PFSK-1 (cell line): ENCODE measurements at regions not wholly inside any gene's neighbourhood (a gene's known extent, or its start where the extent isn't known, plus 50 kb on each side); places are given as distances from the start of the nearest gene placed in this dataset.

Source experiments
- FOXP2 ChIP-seq: optimal IDR thresholded peaks from 2 replicates; pipeline ENCODE3; 2011; ENCODE audit warnings: borderline replicate concordance, control low read depth, inconsistent platforms; ENCODE audit not compliant: insufficient read depth; ENCODE audit errors: extremely low read length, extremely low read depth
- POLR2AphosphoS5 ChIP-seq: IDR thresholded peaks from 2 replicates; pipeline ENCODE4 v1.6.1; 2012; ENCODE audit warnings: low read depth, mild to moderate bottlenecking, control low read depth, low read length, moderate library complexity
- SIN3A ChIP-seq: IDR thresholded peaks from 2 replicates; pipeline ENCODE4 v1.6.1; 2012; ENCODE audit warnings: mild to moderate bottlenecking, low read length, moderate library complexity, borderline replicate concordance; ENCODE audit not compliant: insufficient read depth
- TAF1 ChIP-seq: IDR thresholded peaks from 2 replicates; pipeline ENCODE4 v1.6.1; 2012; ENCODE audit warnings: low read length, control low read depth, borderline replicate concordance; ENCODE audit not compliant: insufficient read depth
- TF ChIP-seq, protein P1 (sequence below), 2 experiments: IDR thresholded peaks; 2 replicates each; pipeline versions ENCODE4 v1.6.1 to v1.8.0; 2011 to 2012; ENCODE audit warnings: low read depth in 2 of 2, low read length in 2 of 2, control low read depth in 1 of 2, inconsistent platforms in 1 of 2, mild to moderate bottlenecking in 1 of 2, moderate library complexity in 1 of 2; ENCODE audit not compliant: insufficient read depth in 1 of 2

DNA sequence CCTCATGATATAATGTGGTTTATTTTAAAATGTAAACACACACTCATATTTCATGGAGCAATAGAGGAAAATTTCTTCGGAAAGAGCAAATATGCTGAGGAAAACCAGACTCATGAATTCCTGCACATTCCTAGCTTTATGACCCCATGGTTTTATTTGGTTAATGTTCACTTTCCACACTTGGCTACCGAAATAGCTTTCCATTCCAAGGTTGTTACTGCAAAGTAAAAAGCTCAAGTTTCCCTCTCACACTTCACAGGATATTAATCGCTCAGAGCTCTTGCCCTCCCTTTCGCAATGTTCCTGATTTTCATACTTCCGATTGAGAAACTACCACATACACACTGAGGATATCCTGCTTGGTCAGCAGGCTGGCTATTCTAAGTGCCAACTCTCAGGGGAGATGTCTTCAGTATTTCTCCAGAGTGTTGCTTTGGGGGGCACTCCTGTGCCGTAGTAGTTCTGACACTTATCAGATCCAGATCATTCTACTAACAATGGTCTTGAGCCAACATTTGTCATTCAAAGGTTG lies 77.5 kb upstream of the STEAP1B start:
- TF ChIP-seq TAF1 (no peak), FOXP2 (no peak), POLR2AphosphoS5 (no peak), SIN3A (no peak)
- TF ChIP-seq, protein P1, sequence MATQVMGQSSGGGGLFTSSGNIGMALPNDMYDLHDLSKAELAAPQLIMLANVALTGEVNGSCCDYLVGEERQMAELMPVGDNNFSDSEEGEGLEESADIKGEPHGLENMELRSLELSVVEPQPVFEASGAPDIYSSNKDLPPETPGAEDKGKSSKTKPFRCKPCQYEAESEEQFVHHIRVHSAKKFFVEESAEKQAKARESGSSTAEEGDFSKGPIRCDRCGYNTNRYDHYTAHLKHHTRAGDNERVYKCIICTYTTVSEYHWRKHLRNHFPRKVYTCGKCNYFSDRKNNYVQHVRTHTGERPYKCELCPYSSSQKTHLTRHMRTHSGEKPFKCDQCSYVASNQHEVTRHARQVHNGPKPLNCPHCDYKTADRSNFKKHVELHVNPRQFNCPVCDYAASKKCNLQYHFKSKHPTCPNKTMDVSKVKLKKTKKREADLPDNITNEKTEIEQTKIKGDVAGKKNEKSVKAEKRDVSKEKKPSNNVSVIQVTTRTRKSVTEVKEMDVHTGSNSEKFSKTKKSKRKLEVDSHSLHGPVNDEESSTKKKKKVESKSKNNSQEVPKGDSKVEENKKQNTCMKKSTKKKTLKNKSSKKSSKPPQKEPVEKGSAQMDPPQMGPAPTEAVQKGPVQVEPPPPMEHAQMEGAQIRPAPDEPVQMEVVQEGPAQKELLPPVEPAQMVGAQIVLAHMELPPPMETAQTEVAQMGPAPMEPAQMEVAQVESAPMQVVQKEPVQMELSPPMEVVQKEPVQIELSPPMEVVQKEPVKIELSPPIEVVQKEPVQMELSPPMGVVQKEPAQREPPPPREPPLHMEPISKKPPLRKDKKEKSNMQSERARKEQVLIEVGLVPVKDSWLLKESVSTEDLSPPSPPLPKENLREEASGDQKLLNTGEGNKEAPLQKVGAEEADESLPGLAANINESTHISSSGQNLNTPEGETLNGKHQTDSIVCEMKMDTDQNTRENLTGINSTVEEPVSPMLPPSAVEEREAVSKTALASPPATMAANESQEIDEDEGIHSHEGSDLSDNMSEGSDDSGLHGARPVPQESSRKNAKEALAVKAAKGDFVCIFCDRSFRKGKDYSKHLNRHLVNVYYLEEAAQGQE (IDR thresholded peaks at IDR 0.05; ENCODE audit: insufficient read depth in 1 of 2, low read depth in 2 of 2, low read length in 2 of 2): no peak

DNA sequence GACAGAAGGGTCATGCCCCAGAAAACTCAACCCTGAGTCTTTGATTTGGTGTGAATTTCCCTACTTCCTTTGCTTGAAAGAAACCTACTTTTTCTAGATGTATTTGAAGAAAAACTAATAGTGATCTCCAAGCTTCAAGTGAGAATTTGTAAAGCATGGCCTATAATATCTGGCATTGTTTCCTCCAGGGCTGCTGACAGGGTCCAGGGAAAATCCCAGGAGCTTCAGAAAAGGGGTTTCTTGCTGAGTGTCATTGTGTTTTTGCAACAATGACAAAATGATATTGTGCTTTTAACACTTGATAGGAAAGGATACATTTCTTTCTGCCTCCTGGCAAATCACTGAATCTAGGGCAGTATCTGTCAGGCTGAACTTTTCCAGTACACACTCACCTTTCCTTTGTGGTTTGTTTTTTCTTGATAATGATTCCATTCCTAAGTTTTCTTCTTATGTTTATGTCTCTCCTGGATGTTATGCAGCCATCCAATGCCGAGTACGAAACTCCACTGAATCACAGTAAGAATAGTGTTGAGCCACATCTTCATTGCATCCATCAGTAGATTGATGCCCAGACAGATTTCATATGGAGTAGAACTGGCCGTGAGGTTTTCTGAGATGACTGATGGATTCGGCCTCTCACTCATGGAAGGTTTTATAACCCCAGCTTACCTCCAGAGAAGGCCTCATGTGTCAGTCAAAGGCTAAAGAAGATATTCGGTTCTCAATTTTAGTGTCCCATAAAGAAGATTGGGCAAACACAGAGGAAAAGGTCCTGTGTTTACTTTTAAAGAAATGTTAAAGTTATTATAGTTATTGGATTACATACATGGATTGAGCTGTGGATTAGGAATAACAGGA lies 76.9 kb upstream of the STEAP1B start:
- no peak for TF ChIP-seq TAF1
- no peak for TF ChIP-seq POLR2AphosphoS5
- TF ChIP-seq, protein P1 (IDR thresholded peaks at IDR 0.05; ENCODE audit: insufficient read depth in 1 of 2, low read depth in 2 of 2, low read length in 2 of 2): no peak
- no peak for TF ChIP-seq FOXP2
- no peak for TF ChIP-seq SIN3A

DNA sequence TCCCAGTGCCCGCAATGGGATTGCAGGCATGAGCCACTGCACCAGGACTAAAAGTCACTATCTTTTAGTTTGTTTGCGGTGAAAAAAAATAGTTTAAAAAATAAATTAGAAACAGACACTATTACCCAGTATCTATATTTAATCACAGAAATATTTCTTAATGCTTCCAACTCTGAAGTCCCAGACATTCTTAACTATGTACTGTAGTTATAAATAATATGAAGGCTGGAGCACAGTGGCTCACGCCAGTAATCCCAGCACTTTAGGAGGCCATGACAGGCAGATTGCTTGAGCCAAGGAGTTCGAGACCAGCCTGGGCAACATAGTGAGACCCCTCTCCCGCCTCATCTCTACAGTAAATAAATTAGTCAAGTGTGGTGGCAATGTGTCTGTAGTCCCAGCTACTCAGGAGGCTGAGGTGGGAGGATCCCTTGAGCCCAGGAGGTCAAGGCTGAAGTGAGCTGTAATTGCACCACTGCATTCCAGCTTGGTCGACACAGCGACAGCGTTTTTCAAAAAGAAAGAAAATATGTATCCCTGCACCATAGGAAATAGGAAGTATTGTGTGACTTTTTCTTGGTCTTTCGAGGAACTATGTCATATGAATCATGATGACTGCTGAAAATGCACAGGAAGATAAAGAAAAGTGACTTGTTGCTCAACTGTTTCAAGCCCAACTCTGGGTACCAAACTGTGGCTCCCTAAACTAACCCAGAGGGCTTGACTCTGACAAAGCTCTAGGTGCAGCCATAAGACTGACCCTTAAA lies 74.9 kb upstream of the STEAP1B start:
- no peak for TF ChIP-seq TAF1
- no peak for TF ChIP-seq FOXP2
- TF ChIP-seq SIN3A: no peak
- TF ChIP-seq, protein P1 (IDR thresholded peaks at IDR 0.05; ENCODE audit: insufficient read depth in 1 of 2, low read depth in 2 of 2, low read length in 2 of 2): no peak
- TF ChIP-seq POLR2AphosphoS5: no peak

DNA sequence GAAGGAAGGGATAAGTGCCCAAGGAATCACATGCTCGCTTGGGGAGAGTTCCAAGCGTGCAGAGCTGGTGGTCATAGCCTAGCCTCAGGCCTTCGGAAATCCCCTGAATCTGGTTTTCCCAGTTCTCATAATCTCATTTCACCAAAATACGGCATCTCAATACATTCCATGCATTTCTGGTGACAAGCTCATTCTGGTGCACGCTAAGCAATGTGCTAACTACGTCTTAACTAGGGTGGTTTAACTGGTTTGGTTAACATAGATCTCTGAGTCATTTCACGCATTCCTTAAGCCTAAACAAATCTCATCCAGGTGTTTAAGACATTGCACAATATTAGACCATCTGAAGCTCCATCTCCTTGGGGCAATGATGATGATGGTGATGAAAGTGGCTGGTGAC lies 72.9 kb upstream of the STEAP1B start:
- TF ChIP-seq FOXP2 (no peak), SIN3A (no peak), POLR2AphosphoS5 (no peak), TAF1 (no peak)
- TF ChIP-seq, protein P1 (IDR thresholded peaks at IDR 0.05; ENCODE audit: insufficient read depth in 1 of 2, low read depth in 2 of 2, low read length in 2 of 2): no peak
